B cell (primary cell): ENCODE measurements at regions not wholly inside any gene's neighbourhood (a gene's known extent, or its start where the extent isn't known, plus 50 kb on each side); places are given as distances from the start of the nearest gene placed in this dataset.

Experiments
- ATAC-seq: fragments of 200-7000 bp; cut with Tn5 transposase; one replicate; pipeline ENCODE4 v1.10.0; 2021; ENCODE audit warnings: low read depth, mild to moderate bottlenecking, moderate number of reproducible peaks, moderate library complexity
- CTCF ChIA-PET: fragments of 350-600 bp; sonication (Branson Sonifier 250); formaldehyde crosslinking; loops from one replicate; lab custom pipeline; 2021; ENCODE audit warnings: antibody characterized with exemption, inconsistent platforms; lab: Charles Lee
- POLR2A ChIA-PET: fragments of 350-600 bp; sonication (Branson Sonifier 250); formaldehyde crosslinking; loops from one replicate; lab custom pipeline; 2021; ENCODE audit warnings: antibody characterized with exemption; lab: Charles Lee
- DNase-seq: peaks from one replicate; pipeline ENCODE4 v3.0.0; 2013
- H2AFZ ChIP-seq: 2 replicates; pipeline ENCODE4 v1.6.1; 2012; ENCODE audit warnings: mild to moderate bottlenecking, low read depth, low read length; ENCODE audit not compliant: insufficient read depth, poor library complexity, severe bottlenecking
- H3K27ac ChIP-seq, 2 donors: 1 replicate in 1 of 2; 2 replicates in 1 of 2; pipeline ENCODE4 v1.5.1; 2012 to 2013; ENCODE audit warnings: low read length in 2 of 2, mild to moderate bottlenecking in 2 of 2, moderate library complexity in 1 of 2
- H3K27me3 ChIP-seq, 4 experiments: fragments of 200-600 bp in 1 of 4; sonication (generic) in 1 of 4; replicated peaks in 1 of 4; 1 replicate in 2 of 4; 2 replicates in 2 of 4; pipeline versions ENCODE4 v1.6.1 to v1.7.0; 2013 to 2016; ENCODE audit warnings: low read length in 3 of 4, mild to moderate bottlenecking in 2 of 4, mixed read lengths in 1 of 4, moderate library complexity in 1 of 4; ENCODE audit not compliant: insufficient read depth in 4 of 4, control insufficient read depth in 3 of 4; ENCODE audit errors: control extremely low read depth in 1 of 4
- H3K36me3 ChIP-seq, 2 experiments: replicated peaks in 1 of 2; 1 replicate in 1 of 2; 2 replicates in 1 of 2; pipeline versions ENCODE4 v1.6.1 to v1.7.1; 2013; ENCODE audit warnings: low read length in 1 of 2; ENCODE audit not compliant: insufficient read depth in 2 of 2, control insufficient read depth in 1 of 2; ENCODE audit errors: control extremely low read depth in 1 of 2, extremely low read depth in 1 of 2
- H3K4me1 ChIP-seq, 2 donors: fragments of 200-600 bp in 1 of 2; sonication (generic) in 1 of 2; 1 replicate in 1 of 2; 2 replicates in 1 of 2; pipeline versions ENCODE4 v1.5.1 to v1.6.1; 2013 to 2017; ENCODE audit warnings: low read length in 2 of 2; ENCODE audit not compliant: control insufficient read depth in 2 of 2, insufficient read depth in 2 of 2
- H3K4me2 ChIP-seq: replicated peaks from 2 replicates; pipeline ENCODE3; 2012; ENCODE audit warnings: mild to moderate bottlenecking, low read depth, low read length; ENCODE audit not compliant: poor library complexity, severe bottlenecking
- H3K4me3 ChIP-seq, 5 experiments: fragments of 200-600 bp in 1 of 5; sonication (generic) in 1 of 5; 1 replicate in 3 of 5; 2 replicates in 2 of 5; pipeline versions ENCODE4 v1.5.1 to v1.7.0; 2011 to 2016; ENCODE audit warnings: low read length in 4 of 5, mild to moderate bottlenecking in 4 of 5, low read depth in 2 of 5, control low read depth in 1 of 5, moderate library complexity in 1 of 5; ENCODE audit not compliant: insufficient read depth in 1 of 5; ENCODE audit errors: control extremely low read depth in 1 of 5, extremely low read depth in 1 of 5
- H3K79me2 ChIP-seq: fragments of 200-600 bp; sonication (generic); one replicate; pipeline ENCODE4 v1.6.0; 2016; ENCODE audit warnings: low read length; ENCODE audit not compliant: control insufficient read depth, insufficient read depth
- H3K9ac ChIP-seq: fragments of 200-600 bp; sonication (generic); 2 replicates; pipeline ENCODE4 v1.6.1; 2017; ENCODE audit warnings: mild to moderate bottlenecking, low read length, moderate library complexity
- H3K9me3 ChIP-seq, 3 donors: one replicate each; pipeline versions ENCODE4 v1.6.1 to v1.7.1; 2013; ENCODE audit warnings: low read length in 2 of 3; ENCODE audit not compliant: control insufficient read depth in 2 of 3, insufficient read depth in 1 of 3; ENCODE audit errors: control extremely low read depth in 1 of 3
- H4K20me1 ChIP-seq: 2 replicates; pipeline ENCODE4 v1.6.0; 2012; ENCODE audit warnings: mild to moderate bottlenecking, low read length; ENCODE audit not compliant: insufficient read depth, control insufficient read depth, poor library complexity, severe bottlenecking
- H3K27ac Mint-ChIP-seq: one replicate; pipeline ENCODE4 v1.8.0; 2021; ENCODE audit warnings: mixed read lengths
- H3K27me3 Mint-ChIP-seq: one replicate; pipeline ENCODE4 v1.8.0; 2021; ENCODE audit warnings: mixed read lengths
- H3K4me1 Mint-ChIP-seq: one replicate; pipeline ENCODE4 v1.8.0; 2021; ENCODE audit warnings: mixed read lengths
- H3K4me3 Mint-ChIP-seq: one replicate; pipeline ENCODE4 v1.8.0; 2021; ENCODE audit warnings: mixed read lengths
- H3K9me3 Mint-ChIP-seq: one replicate; pipeline ENCODE4 v1.8.0; 2022; ENCODE audit warnings: mixed read lengths; ENCODE audit not compliant: insufficient read depth
- CTCF ChIP-seq: fragments of 200-600 bp; IDR thresholded peaks from one replicate; pipeline ENCODE4 v1.8.0; 2022; ENCODE audit warnings: antibody characterized with exemption, mild to moderate bottlenecking
- EZH2 ChIP-seq: IDR thresholded peaks from 2 replicates; pipeline ENCODE4 v1.6.1; 2012; ENCODE audit warnings: borderline replicate concordance, low read depth, mild to moderate bottlenecking, moderate library complexity, low read length; ENCODE audit not compliant: insufficient read depth, poor library complexity, severe bottlenecking
- WGBS: methylation state at CpG from one replicate; pipeline ENCODE4 v1.1.5; 2013; ENCODE audit warnings: missing lambda C conversion rate; ENCODE audit not compliant: insufficient coverage; 5-methylcytosine and 5-hydroxymethylcytosine counted together
- intact Hi-C: fragments of 100-400 bp; cut with micrococcal nuclease; formaldehyde crosslinking; loops from one replicate; pipeline ENCODE4 v1.10.0; 2022

DNA sequence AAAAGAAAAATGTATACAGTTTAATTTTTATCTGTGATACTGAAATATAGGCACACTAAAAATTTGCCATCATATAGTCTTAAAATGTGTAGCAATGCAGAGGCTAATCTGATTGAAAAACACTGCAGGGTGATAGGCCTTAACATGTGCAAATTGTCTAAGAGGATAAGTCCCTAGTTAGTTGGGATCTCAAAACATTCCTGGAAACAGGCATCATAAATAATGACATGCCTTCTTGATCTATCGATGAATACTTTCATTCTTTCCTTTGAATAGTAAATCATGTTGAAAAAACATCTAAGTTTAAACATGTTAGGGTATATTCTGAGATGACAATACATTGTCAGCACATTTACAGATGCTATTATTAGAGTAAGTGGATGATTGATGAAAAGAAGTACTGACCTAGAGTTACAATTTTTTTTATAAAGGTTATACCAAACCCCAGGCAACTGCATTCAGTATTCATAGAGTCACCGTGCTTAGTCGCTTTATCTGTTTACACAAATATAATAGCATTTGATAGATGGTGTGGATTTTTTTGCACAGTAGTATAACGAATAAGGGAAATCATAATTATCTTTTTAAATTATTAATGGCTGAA lies 668.2 kb upstream of the ADGRL3 start:
- no peak overlapping the region for H3K9ac ChIP-seq
- no peak overlapping the region for H3K4me2 ChIP-seq
- no peaks in the 10 kb centered on the region for H3K9me3 ChIP-seq
- intact Hi-C loops, result no loop called here
- H3K4me1 ChIP-seq, result no peaks in the 10 kb centered on the region
- H3K4me3 ChIP-seq, result no peak overlapping the region
- Mint-ChIP-seq H3K27me3 (no peaks in the 10 kb centered on the region), H3K27ac (no peak overlapping the region), H3K4me3 (no peak overlapping the region), H3K4me1 (no peaks in the 10 kb centered on the region), H3K9me3 (no peaks in the 10 kb centered on the region)
- H2AFZ ChIP-seq, result no peak overlapping the region
- no peaks in the 10 kb centered on the region for H3K79me2 ChIP-seq
- H3K36me3 ChIP-seq, result no peaks in the 10 kb centered on the region
- DNase-seq (no peak), ATAC-seq (no peak)
- no peaks in the 10 kb centered on the region for H4K20me1 ChIP-seq
- no CpG with 5 or more reads among the region's 4 CpGs for WGBS
- POLR2A ChIA-PET, result no interaction called here
- TF ChIP-seq CTCF (no peak), EZH2 (no peak)
- H3K27me3 ChIP-seq, result no peaks in the 10 kb centered on the region
- no peak overlapping the region for H3K27ac ChIP-seq
- CTCF ChIA-PET, result no interaction called here

- H3K79me2 ChIP-seq, result no peaks in the 10 kb centered on the region
- 75% methylated on average over 2 of the region's 3 CpGs for WGBS
- no peaks in the 10 kb centered on the region for H3K27me3 ChIP-seq
Observed at GRCh38 chr4:60544981-60545380, 655.1 kb upstream of the ADGRL3 start.

More at GRCh38 chr4:60544981-60545380, 655.1 kb upstream of the ADGRL3 start:
- H3K27me3 Mint-ChIP-seq, result no peaks in the 10 kb centered on the region
- POLR2A ChIA-PET, result no interaction called here
- TF ChIP-seq EZH2 (no peak), CTCF (no peak)
- Histone ChIP-seq H3K27ac (no peak overlapping the region), H3K4me2 (no peak overlapping the region), H3K36me3 (no peaks in the 10 kb centered on the region), H3K9ac (no peak overlapping the region), H3K4me1 (no peaks in the 10 kb centered on the region), H4K20me1 (no peaks in the 10 kb centered on the region), H3K4me3 (no peak overlapping the region), H3K9me3 (no peaks in the 10 kb centered on the region), H2AFZ (no peak overlapping the region)
- peaks cover 6% of the 10 kb centered on the region for H3K9me3 Mint-ChIP-seq
- DNase-seq, result no peak
- CTCF ChIA-PET, result no interaction called here
- no peak for ATAC-seq
- no peaks in the 10 kb centered on the region for H3K4me1 Mint-ChIP-seq
- H3K27ac Mint-ChIP-seq, result no peak overlapping the region
- intact Hi-C loops, result no loop called here
- no peak overlapping the region for H3K4me3 Mint-ChIP-seq
